OCI-LY1 (cell line): ENCODE measurements at regions not wholly inside any gene's neighbourhood (a gene's known extent, or its start where the extent isn't known, plus 50 kb on each side); places are given as distances from the start of the nearest gene placed in this dataset.

ENCODE experiments used
- H2AFZ ChIP-seq: fragments of 200-600 bp; sonication (generic), shearing (Covaris generic); 2 replicates; pipeline ENCODE4 v1.6.0; 2014; ENCODE audit warnings: antibody characterized with exemption, mild to moderate bottlenecking, low read length
- H3F3A ChIP-seq: fragments of 200-600 bp; sonication (generic), shearing (Covaris generic); 2 replicates; pipeline ENCODE4 v1.6.0; 2014; ENCODE audit warnings: mild to moderate bottlenecking, antibody characterized with exemption, low read length, moderate library complexity; ENCODE audit not compliant: insufficient read depth
- H3K27ac ChIP-seq: fragments of 200-600 bp; sonication (generic); 2 replicates; pipeline ENCODE4 v1.5.1; 2014; ENCODE audit warnings: low read length, mixed run types, mild to moderate bottlenecking, low read depth; ENCODE audit not compliant: poor library complexity, severe bottlenecking
- H3K27me3 ChIP-seq: fragments of 200-600 bp; sonication (generic); 2 replicates; pipeline ENCODE4 v1.6.0; 2014; ENCODE audit warnings: antibody characterized with exemption, mild to moderate bottlenecking, low read length, moderate library complexity; ENCODE audit not compliant: insufficient read depth
- H3K36me3 ChIP-seq: fragments of 200-600 bp; sonication (generic); 2 replicates; pipeline ENCODE4 v1.6.1; 2014; ENCODE audit warnings: mild to moderate bottlenecking, antibody characterized with exemption, low read length, moderate library complexity, mixed read lengths; ENCODE audit not compliant: insufficient read depth
- H3K4me1 ChIP-seq: fragments of 200-600 bp; sonication (generic); 2 replicates; pipeline ENCODE4 v1.5.1; 2014; ENCODE audit warnings: mild to moderate bottlenecking, low read length, moderate library complexity; ENCODE audit not compliant: insufficient read depth, severe bottlenecking
- H3K4me2 ChIP-seq: fragments of 200-600 bp; sonication (generic), shearing (Covaris generic); 2 replicates; pipeline ENCODE4 v1.6.1; 2014; ENCODE audit warnings: low read length
- H3K4me3 ChIP-seq: fragments of 200-600 bp; sonication (generic); 2 replicates; pipeline ENCODE4 v1.5.1; 2014; ENCODE audit warnings: low read length, low read depth, mild to moderate bottlenecking, mixed read lengths; ENCODE audit not compliant: poor library complexity, severe bottlenecking
- H3K79me2 ChIP-seq: fragments of 200-600 bp; shearing (Covaris generic); 2 replicates; pipeline ENCODE4 v1.6.1; 2016; ENCODE audit warnings: mixed run types, low read length, mixed read lengths; ENCODE audit not compliant: insufficient read depth
- H3K9ac ChIP-seq: fragments of 200-600 bp; sonication (generic), shearing (Covaris generic); 2 replicates; pipeline ENCODE4 v1.6.1; 2014; ENCODE audit warnings: mild to moderate bottlenecking, low read length, mixed read lengths
- H3K9me2 ChIP-seq: fragments of 200-600 bp; sonication (generic), shearing (Covaris generic); 2 replicates; pipeline ENCODE4 v1.6.1; 2014; ENCODE audit warnings: low read depth, mild to moderate bottlenecking, low read length, mixed read lengths
- H3K9me3 ChIP-seq: fragments of 200-600 bp; shearing (Covaris generic); 2 replicates; pipeline ENCODE4 v1.6.1; 2014; ENCODE audit warnings: low read length, mixed read lengths
- H4K20me1 ChIP-seq: fragments of 200-600 bp; sonication (generic), shearing (Covaris generic); 2 replicates; pipeline ENCODE4 v1.6.0; 2016; ENCODE audit warnings: mild to moderate bottlenecking, low read length; ENCODE audit not compliant: insufficient read depth
- CTCF ChIP-seq: fragments of 200-600 bp; sonication (generic), shearing (Covaris generic); IDR thresholded peaks from 2 replicates; pipeline ENCODE4 v1.5.1; 2017; ENCODE audit warnings: mild to moderate bottlenecking, antibody characterized with exemption, low read length, moderate library complexity, mixed read lengths
- EZH2 ChIP-seq: fragments of 200-600 bp; sonication (generic), shearing (Covaris generic); IDR thresholded peaks from 2 replicates; pipeline ENCODE4 v1.8.0; 2017; ENCODE audit warnings: borderline replicate concordance, mixed run types, mild to moderate bottlenecking, antibody characterized with exemption, low read length, moderate library complexity, mixed read lengths

DNA sequence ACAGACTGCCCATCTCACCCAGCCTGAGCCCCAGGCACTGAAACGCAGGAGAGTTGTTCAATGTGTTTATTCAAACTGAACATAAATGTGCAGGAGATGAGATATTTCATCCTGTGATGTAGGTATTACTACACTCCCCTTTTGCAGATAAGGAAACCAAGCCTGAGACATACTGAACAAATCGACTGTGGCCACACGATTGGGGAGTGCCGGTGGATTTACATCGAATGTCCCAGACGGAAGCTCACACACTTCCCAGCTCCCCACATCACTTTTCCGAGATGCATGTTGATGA lies 94.8 kb upstream of the ALKAL2 start:
- Histone ChIP-seq H3K4me1 (no peaks in the 10 kb centered on the region), H4K20me1 (no peaks in the 10 kb centered on the region), H2AFZ (no peak overlapping the region), H3K36me3 (no peaks in the 10 kb centered on the region), H3K9me3 (peaks cover 4% of the 10 kb centered on the region; the same call in 1 of the 2 replicates), H3K27me3 (no peaks in the 10 kb centered on the region), H3K9me2 (no peaks in the 10 kb centered on the region), H3K9ac (no peak overlapping the region), H3K4me2 (no peak overlapping the region), H3K27ac (no peak overlapping the region), H3F3A (no peaks in the 10 kb centered on the region), H3K4me3 (no peak overlapping the region), H3K79me2 (no peaks in the 10 kb centered on the region)
- TF ChIP-seq CTCF, result no peak
- TF ChIP-seq EZH2, result no peak

DNA sequence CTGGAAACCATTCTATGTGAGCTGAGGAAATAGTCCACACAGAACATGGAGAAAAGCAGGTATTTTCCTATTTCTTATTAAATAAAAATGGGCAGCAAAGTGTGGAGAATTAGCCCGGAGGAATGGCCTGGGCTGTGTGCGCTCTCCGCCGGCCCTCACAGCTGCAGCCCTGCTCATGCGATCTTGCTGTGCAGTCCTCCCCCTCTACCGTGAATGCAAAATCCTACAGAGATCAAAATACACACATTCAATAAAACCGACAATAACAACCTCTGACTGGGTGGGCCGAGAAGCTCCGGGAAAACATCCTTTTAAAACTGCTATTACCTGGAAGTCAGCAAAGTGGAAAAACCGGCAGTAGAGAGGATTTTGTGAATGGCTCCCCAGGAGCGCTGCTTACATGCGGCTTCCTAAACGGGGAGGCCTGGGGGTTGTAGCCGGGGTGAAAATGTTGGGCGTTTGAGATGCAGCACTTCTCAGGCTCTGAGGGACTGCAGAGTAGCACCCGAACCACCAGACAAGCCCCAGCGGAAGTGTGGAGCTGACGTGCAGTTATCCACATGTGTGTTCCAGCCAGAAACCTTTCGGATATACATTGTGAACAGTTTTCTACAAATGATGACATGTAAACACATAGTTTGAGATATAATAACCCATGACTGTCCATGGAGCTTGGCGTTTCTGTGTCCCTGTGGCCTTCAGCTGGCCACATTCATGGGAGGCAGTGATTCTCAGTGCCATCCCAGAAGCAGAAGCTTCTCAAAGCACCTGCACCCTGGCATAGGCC lies 94.2 kb upstream of the ALKAL2 start:
- Histone ChIP-seq H3K9me2 (no peaks in the 10 kb centered on the region), H3K79me2 (no peaks in the 10 kb centered on the region), H3K36me3 (no peaks in the 10 kb centered on the region), H3K4me1 (no peaks in the 10 kb centered on the region), H3F3A (no peaks in the 10 kb centered on the region), H3K4me2 (no peak overlapping the region), H3K27me3 (no peaks in the 10 kb centered on the region), H3K4me3 (no peak overlapping the region), H3K27ac (no peak overlapping the region), H2AFZ (no peak overlapping the region), H4K20me1 (no peaks in the 10 kb centered on the region), H3K9me3 (peaks cover 6% of the 10 kb centered on the region; the same call in 1 of the 2 replicates), H3K9ac (no peak overlapping the region)
- no peak for TF ChIP-seq EZH2
- no peak for TF ChIP-seq CTCF

DNA sequence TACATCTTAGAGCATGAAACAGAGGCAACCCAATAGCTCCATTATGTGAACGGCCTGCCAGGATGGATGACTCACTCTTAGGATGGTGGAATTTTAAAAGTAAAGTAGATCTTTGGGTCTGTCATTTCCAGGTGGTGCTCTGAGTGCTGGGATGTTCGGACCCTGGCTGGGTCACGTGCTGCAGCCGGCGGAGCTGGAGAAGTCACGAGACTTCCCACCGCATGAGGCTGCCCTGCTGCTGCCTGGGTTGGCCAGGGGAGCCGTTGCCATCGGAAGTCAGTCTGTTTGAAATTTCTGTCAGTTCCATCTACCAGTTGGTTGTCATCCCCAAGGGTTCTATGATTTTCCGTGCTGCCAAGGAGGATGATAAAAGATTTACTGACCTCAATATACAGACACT lies 93.3 kb upstream of the ALKAL2 start:
- no peaks in the 10 kb centered on the region for H3K36me3 ChIP-seq
- H3K27me3 ChIP-seq, result no peaks in the 10 kb centered on the region
- H3K9me2 ChIP-seq, result no peaks in the 10 kb centered on the region
- no peak overlapping the region for H3K4me3 ChIP-seq
- no peak overlapping the region for H2AFZ ChIP-seq
- no peak overlapping the region for H3K27ac ChIP-seq
- H3K4me1 ChIP-seq, result no peaks in the 10 kb centered on the region
- no peak overlapping the region for H3K4me2 ChIP-seq
- no peak for TF ChIP-seq CTCF
- no peak for TF ChIP-seq EZH2
- H4K20me1 ChIP-seq, result no peaks in the 10 kb centered on the region
- no peaks in the 10 kb centered on the region for H3F3A ChIP-seq
- peaks cover 6% of the 10 kb centered on the region; the same call in 1 of the 2 replicates for H3K9me3 ChIP-seq
- H3K9ac ChIP-seq, result no peak overlapping the region
- H3K79me2 ChIP-seq, result no peaks in the 10 kb centered on the region
